Glomerular visceral epithelial cell (primary cell): ENCODE measurements at regions not wholly inside any gene's neighbourhood (a gene's known extent, or its start where the extent isn't known, plus 50 kb on each side); places are given as distances from the start of the nearest gene placed in this dataset.
A peak's percentile ranks its signal among the peaks of the same experiment; 100 is the strongest.

Experiments
- DNase-seq: peaks from one replicate; pipeline ENCODE4 v3.0.0-alpha.2; 2016; ENCODE audit errors: extremely low spot score

GRCh38 chr1:233516732-233517131 lies 97.2 kb upstream of the KCNK1 start:
- no peak for DNase-seq

- peak; percentile 38 for DNase-seq
Observed at GRCh38 chr1:233518344-233518743, 95.6 kb upstream of the KCNK1 start.

DNA sequence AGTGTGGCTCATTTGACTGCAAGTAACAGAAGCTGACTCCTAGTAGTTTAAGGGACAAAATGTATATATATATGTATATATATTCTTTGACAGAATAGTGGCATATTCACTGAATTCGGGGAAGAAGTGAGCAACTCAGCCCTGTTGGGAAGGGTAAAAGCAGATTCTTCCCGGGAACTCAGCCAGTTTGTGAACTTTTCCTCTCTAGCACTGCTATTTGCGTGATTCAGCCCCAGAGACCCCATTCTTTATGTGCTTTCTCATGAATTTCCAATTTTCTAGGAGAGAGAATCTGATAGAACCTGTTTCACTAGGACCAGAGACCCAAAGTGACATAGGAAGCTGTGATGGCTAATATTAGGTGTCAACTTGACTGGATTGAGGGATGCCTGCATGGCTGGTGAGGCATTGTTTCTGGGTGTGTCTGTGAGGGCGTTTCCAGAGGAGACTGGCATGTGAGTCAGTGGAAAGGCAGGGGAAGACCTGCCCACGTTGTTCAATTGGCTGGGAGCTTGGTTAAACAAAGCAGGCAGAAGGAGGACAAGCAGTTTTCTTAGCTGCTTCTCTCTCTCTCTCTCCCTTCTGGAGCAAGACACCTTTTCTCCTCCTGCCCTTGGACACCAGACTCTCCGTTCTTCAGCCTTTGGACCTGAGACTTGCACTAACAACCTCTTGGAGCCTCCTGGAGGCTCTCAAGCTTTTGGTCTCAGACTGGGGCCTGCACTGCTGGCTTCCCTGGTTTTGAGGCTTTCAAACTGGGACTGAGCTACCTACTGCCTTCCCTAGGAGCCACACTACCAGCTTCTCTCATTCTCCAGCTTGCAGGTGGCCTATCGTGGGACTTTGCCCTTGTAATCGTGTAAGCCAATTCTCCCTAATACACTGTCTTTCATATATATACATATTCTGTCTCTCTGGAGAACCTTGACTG lies 93.4 kb upstream of the KCNK1 start:
- DNase-seq, result peak; percentile 26

GRCh38 chr1:233523047-233523446 lies 90.9 kb upstream of the KCNK1 start:
- no peak for DNase-seq

DNA sequence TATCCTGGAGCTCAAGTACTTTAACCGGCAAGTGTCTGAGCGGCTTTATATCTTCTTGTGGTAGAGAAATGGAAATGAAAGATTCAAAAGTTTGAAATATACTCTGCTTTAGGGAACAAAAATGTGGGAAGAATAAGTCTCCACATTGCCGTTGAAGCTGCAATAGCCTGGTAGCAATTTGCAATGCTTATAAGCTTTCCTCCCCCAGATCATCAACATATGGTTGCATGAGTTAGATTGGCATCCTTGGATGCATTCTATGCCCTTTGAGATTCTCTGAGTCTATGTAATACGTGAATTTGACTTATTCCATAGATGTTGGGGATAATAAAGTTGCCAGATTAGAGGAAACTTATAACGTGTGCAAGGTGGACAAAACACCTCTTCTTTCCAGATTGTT lies 86.1 kb upstream of the KCNK1 start:
- no peak for DNase-seq

DNA sequence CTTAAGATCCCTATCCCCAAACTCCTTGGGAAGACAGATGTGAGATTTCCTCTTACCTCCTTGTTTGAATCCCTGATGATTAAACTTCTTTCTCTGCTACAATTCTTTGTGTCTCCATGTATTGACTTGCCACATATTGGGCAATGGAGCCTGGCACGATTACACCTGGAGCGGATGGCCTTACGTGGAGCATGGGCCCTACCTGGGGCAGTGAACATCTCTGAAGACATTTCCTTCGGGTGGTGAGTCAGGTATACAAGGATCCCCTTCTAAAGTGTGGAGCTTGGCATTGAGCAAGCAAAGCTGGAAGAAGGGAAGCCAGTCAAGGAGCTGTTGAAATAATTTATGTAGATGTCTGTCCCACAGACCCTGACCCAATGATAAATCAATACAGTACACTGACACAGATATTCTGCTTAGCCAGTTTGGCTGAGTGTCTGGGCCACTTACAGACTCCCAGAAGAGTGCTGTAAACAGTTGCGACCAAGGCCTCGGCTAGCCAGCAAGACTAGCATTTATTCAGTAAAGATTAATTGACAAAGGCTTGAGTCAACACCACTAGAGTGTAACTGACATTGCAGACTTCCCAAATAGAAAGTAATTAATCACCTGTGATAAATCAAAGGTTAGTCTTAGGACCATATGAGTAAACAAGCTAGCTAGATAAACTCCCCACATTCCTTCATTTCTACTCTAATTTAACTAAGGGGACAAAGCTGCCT lies 83.1 kb upstream of the KCNK1 start:
- DNase-seq, result no peak

GRCh38 chr1:233540816-233541215 lies 73.1 kb upstream of the KCNK1 start:
- no peak for DNase-seq

DNA sequence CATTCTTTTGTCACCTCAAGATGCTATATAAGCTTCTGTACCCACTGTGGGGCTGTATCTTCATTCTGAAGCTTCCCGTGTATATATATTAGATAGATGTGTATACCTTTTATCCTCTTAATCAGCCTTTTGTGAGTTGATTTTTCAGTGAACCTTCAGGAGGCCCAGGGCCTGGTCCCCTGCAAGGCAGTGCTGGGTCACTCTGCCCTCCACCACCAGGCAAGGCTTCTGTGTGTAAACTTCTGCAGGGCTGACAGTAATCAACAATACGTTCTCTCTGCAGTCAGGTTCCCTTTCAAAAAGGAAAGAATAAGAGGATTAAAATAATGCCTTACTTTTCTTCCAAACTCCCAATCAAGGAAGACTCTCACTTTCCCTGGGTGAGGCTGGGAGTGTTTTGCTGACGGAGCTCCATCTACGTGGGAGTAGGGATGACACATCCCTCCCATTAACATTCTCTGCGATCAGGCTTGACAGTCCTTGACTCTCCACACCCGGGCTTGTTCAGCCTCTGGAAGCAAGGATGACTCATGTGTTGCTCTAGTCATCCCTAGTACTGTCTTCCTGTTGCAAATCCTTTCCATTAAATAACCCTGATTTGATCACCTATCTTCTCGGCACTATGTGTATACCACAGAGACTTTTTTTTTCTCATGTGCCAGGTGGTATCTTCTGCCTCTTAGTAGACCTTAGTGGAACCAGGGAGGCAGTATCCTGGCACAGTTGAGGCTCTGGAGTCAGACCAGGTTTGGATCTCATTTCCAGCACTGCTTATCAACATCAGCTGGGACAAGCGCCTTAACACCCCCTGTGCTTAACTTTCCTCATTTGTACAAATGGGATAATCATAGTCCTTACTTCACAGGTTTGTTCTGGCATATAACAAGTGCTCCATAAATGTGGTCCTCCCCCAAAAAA lies 70.3 kb upstream of the KCNK1 start:
- DNase-seq, result peak; percentile 84

DNA sequence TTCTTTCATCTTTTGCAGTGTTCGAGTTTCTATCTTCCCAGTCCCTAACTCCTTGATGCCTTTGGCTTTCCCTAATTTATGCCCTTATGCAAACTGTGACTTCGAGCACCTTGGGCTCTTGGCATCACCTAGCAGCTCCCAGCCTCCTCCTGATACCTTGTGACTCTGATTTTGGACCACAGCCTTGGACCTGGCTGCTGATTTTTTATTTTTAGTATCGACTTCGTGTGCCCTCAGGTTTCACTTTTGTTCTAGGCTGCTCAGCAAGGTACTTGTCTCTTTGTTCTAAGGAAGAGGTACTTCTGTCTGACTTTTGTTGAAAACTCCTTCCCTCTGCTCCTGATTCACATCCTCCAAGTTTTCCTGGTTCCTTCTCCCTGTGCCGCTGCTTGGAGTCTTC lies 69.6 kb upstream of the KCNK1 start:
- DNase-seq, result no peak

GRCh38 chr1:233547726-233548125 lies 66.2 kb upstream of the KCNK1 start:
- DNase-seq, result no peak

GRCh38 chr1:233549404-233549803 lies 64.5 kb upstream of the KCNK1 start:
- DNase-seq, result no peak

GRCh38 chr1:233549917-233550316 lies 64.0 kb upstream of the KCNK1 start:
- no peak for DNase-seq

DNA sequence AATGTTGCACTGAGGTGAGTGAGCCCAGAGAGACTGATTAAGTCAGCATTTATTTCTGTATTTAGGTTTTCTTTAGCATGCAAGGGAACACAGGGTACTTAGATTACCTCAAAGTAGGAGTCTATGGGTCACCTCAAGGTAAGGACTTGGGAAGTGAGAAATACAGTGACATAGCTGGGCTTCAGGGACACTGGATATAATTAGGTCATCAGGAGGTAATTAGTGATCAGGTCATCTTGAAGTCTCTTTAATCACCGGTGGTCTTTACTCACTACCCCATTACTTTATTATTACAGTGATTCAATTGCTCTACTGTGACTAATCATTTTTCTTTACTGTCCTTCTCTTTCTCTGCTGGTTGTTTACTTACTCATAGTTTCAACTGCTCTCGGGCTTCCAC lies 59.9 kb upstream of the KCNK1 start:
- no peak for DNase-seq

GRCh38 chr1:233561708-233562426 lies 52.0 kb upstream of the KCNK1 start:
- no peak for DNase-seq
